Lower lobe of right lung (tissue), 2 donors: ENCODE measurements at regions not wholly inside any gene's neighbourhood (a gene's known extent, or its start where the extent isn't known, plus 50 kb on each side); places are given as distances from the start of the nearest gene placed in this dataset.

Experiments used
- ATAC-seq, 2 donors: fragments of 200-7000 bp; cut with Tn5 transposase; one replicate each; pipeline ENCODE4 v1.9.1; 2020 to 2022; ENCODE audit warnings: mild to moderate bottlenecking in 2 of 2, moderate library complexity in 2 of 2
- DNase-seq: peaks from one replicate; pipeline ENCODE4 v3.0.0-alpha.2; 2020
- H3K27ac ChIP-seq: fragments of 200-600 bp; one replicate; pipeline ENCODE4 v1.8.0; 2022
- H3K27me3 ChIP-seq: fragments of 200-600 bp; one replicate; pipeline ENCODE4 v1.8.0; 2022; ENCODE audit warnings: low read depth
- H3K36me3 ChIP-seq: fragments of 200-600 bp; one replicate; pipeline ENCODE4 v1.8.0; 2022; ENCODE audit warnings: mild to moderate bottlenecking
- H3K4me1 ChIP-seq: fragments of 200-600 bp; one replicate; pipeline ENCODE4 v1.8.0; 2022
- H3K4me3 ChIP-seq: fragments of 200-600 bp; one replicate; pipeline ENCODE4 v1.8.0; 2022; ENCODE audit warnings: mild to moderate bottlenecking
- H3K9me3 ChIP-seq: fragments of 200-600 bp; one replicate; pipeline ENCODE4 v1.8.0; 2022
- intact Hi-C: fragments of 100-400 bp; cut with DNase I; formaldehyde crosslinking; loops from one replicate; pipeline ENCODE4 v1.11.0; 2022
- TF ChIP-seq, protein P1 (sequence below): fragments of 200-600 bp; IDR thresholded peaks from one replicate; pipeline ENCODE4 v1.8.0; 2022; ENCODE audit warnings: antibody characterized with exemption, mild to moderate bottlenecking
- donor health status: DM: no; HTN: yes; CAD: no; lungs with severe emphysema.

DNA sequence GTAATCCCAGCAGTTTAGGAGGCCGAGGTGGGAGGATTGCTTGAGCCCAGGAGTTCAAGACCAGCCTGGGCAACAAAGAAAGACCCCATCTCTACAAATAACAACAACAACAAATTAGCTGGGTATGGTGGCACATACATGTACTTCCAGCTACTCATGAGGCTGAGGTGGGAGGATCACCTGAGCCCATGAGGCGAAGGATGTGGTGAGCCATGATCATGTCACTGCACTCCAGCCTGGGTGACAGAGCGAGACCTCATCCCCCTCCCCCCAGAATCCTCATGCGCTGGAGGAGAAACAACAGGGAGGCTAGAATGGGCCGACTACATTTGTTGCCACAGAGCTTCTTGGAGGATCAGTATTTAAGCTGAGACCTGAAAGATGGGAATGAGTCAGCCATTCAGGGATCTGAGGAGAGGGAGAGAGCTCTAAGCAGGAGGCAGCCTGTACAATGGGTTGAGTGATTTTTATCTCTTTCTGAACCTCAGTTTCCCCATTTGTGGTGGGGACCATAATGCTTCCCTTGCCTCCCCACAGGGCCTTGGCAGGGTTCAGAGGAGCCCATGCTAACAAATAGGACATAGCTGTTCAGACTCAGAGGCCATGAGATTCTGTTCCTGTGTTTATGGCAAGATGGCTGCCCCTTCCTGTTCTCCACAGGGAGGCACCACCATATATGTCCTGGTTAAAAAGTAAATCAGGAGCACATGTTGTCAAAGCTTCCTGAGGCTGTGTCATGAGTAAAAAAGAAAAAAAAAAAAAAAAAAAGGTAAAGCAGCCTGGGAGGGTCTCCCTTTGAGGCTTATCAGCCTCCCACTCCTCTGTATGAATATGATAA, 131.4 kb upstream of the HAAO start:
- H3K27me3 ChIP-seq: no peaks in the 10 kb centered on the region
- H3K9me3 ChIP-seq: no peaks in the 10 kb centered on the region
- TF ChIP-seq, protein P1, sequence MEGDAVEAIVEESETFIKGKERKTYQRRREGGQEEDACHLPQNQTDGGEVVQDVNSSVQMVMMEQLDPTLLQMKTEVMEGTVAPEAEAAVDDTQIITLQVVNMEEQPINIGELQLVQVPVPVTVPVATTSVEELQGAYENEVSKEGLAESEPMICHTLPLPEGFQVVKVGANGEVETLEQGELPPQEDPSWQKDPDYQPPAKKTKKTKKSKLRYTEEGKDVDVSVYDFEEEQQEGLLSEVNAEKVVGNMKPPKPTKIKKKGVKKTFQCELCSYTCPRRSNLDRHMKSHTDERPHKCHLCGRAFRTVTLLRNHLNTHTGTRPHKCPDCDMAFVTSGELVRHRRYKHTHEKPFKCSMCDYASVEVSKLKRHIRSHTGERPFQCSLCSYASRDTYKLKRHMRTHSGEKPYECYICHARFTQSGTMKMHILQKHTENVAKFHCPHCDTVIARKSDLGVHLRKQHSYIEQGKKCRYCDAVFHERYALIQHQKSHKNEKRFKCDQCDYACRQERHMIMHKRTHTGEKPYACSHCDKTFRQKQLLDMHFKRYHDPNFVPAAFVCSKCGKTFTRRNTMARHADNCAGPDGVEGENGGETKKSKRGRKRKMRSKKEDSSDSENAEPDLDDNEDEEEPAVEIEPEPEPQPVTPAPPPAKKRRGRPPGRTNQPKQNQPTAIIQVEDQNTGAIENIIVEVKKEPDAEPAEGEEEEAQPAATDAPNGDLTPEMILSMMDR: no peak
- no peak overlapping the region for H3K4me3 ChIP-seq
- no peak for ATAC-seq
- no peak for DNase-seq
- intact Hi-C loops: no loop called here
- no peaks in the 10 kb centered on the region for H3K36me3 ChIP-seq
- H3K27ac ChIP-seq: peak overlapping the region; percentile 82
- peaks cover 68% of the 10 kb centered on the region for H3K4me1 ChIP-seq

DNA sequence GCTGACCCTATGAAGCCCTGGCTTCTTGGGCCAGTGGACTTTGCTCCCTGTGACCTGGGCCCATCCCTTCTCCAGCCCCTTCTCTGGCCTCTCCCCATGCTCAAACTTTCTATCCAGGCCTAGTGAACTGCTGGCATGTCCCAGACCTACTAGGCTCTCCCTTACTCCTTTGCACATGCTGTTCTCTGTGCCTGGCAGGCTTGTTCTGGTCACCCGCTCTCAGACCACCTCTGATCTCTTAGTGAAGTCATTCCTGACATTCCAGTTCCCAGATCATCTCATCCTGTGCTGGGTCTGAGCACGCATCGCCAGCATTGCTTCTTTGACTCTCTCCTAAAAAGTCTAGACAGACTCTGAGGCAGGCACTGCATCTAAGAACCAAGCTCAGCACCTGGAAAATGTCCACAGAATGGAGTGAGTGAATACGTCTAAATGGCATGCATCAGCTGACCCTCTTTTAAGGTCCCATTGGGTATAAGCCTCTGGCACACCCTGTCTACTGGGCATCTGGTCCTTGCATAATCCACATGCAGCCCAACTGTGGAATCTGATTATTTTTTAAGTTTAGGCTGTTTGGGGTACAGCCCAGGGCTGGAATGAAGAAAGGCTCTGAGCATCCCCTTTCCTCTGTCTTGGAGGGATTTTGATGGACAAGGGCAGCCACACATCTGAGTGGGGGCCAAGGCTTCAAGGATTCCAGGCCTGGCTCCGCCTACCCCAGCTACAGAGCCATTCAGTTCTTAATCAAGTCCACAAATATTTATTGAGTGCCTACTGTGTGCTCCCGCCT, 130.6 kb upstream of the HAAO start:
- Histone ChIP-seq H3K4me3 (no peak overlapping the region), H3K27me3 (no peaks in the 10 kb centered on the region), H3K27ac (peak overlapping the region; percentile 82), H3K9me3 (no peaks in the 10 kb centered on the region), H3K36me3 (no peaks in the 10 kb centered on the region), H3K4me1 (peaks cover 66% of the 10 kb centered on the region)
- ATAC-seq (no peak), DNase-seq (no peak)
- intact Hi-C loops: no loop called here
- TF ChIP-seq, protein P1: no peak

DNA sequence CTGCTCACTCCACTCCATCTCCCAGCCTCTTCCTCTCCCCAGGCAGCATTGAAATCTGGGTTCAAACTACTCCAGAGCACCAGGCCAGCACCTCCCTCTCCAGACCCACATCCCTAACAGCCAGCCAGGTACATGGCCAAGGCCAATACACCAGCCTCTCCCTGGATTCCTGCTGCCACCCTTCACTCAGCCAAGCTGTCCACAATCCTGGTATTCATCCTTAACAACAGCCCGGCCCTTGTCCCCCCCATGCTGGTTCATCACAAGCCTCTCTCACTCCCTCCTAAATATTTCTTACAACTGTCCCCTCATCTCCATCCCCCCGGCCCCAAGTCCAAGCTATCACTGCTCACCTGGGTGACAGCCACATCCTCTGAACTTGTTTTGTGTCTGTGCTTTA, 129.9 kb upstream of the HAAO start:
- TF ChIP-seq, protein P1: no peak
- H3K27ac ChIP-seq: peak overlapping the region; percentile 82
- no peaks in the 10 kb centered on the region for H3K36me3 ChIP-seq
- ATAC-seq (no peak), DNase-seq (no peak)
- intact Hi-C loops: no loop called here
- H3K27me3 ChIP-seq: peaks cover under 1% of the 10 kb centered on the region
- H3K4me1 ChIP-seq: peaks cover 67% of the 10 kb centered on the region
- H3K9me3 ChIP-seq: no peaks in the 10 kb centered on the region
- H3K4me3 ChIP-seq: no peak overlapping the region

DNA sequence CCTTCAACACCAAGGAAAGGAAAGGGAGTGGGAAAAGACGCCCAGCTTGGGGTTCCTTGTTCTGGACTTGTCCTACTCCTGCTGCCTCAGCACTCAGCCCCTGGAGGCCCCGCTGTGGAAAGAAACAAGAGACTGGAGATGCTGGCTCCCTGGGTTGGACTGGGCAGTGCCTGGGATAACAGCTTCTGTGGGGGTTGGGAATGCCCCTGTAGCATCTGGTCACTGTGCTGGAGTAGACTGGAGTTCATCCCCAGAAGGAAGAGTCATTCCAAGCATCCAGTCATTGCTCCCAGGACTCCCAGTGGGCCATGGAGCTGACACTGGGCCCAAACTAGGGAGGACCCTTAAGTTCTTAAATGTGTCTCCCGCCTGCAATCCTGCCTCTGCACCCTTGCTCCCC, 129.3 kb upstream of the HAAO start:
- TF ChIP-seq, protein P1: no peak
- intact Hi-C loops: no loop called here
- H3K9me3 ChIP-seq: no peaks in the 10 kb centered on the region
- H3K27me3 ChIP-seq: peaks cover 3% of the 10 kb centered on the region
- peaks cover 64% of the 10 kb centered on the region for H3K4me1 ChIP-seq
- H3K4me3 ChIP-seq: no peak overlapping the region
- peak overlapping the region; percentile 82 for H3K27ac ChIP-seq
- H3K36me3 ChIP-seq: no peaks in the 10 kb centered on the region
- no peak for DNase-seq
- ATAC-seq: no peak

DNA sequence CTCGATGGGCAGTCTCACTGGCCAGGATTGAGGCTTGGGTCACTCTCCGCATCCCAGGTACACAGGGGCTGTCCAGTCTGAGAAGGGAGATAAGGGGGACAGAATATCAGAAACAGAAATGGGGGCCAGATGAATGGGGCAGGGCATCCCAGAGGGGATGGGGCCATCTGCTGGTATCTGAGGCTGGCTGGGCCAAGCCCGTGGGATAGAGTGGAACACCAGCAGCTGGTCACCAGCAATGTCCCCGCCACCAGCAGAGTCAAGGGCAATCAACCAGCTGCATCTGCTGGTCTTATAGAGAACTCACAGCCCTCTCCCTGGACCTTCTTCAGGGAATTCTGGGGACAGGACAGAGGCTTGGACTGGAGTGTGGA, 128.8 kb upstream of the HAAO start:
- no peaks in the 10 kb centered on the region for H3K36me3 ChIP-seq
- H3K4me1 ChIP-seq: peaks cover 58% of the 10 kb centered on the region
- intact Hi-C loops: no loop called here
- no peaks in the 10 kb centered on the region for H3K9me3 ChIP-seq
- ATAC-seq: no peak
- TF ChIP-seq, protein P1: no peak
- no peak overlapping the region for H3K4me3 ChIP-seq
- H3K27me3 ChIP-seq: peaks cover 3% of the 10 kb centered on the region
- no peak for DNase-seq
- no peak overlapping the region for H3K27ac ChIP-seq
